WTC11 (cell line): ENCODE measurements at regions not wholly inside any gene's neighbourhood (a gene's known extent, or its start where the extent isn't known, plus 50 kb on each side); places are given as distances from the start of the nearest gene placed in this dataset.

Experiments used
- ATAC-seq: fragments of 200-7000 bp; cut with Tn5 transposase; 2 replicates; pipeline ENCODE4 v1.10.0; 2021; ENCODE audit warnings: mild to moderate bottlenecking, moderate library complexity
- CTCF ChIA-PET: fragments of 300-600 bp; sonication (Branson Sonifier 250); formaldehyde crosslinking; loops from one replicate; lab custom pipeline; 2021; ENCODE audit warnings: antibody characterized with exemption; lab: Charles Lee
- POLR2A ChIA-PET: fragments of 350-600 bp; sonication (Branson Sonifier 250); formaldehyde crosslinking; loops from one replicate; lab custom pipeline; 2021; ENCODE audit warnings: antibody characterized with exemption; lab: Charles Lee
- DNase-seq: peaks from one replicate; pipeline ENCODE4 v3.0.0; 2021; ENCODE audit warnings: low spot score
- H3K27ac Mint-ChIP-seq: 2 replicates; pipeline ENCODE4 v1.8.0; 2021; ENCODE audit warnings: mixed read lengths
- H3K27me3 Mint-ChIP-seq: 2 replicates; pipeline ENCODE4 v1.8.0; 2021; ENCODE audit warnings: low read depth, mild to moderate bottlenecking, moderate library complexity, mixed read lengths
- H3K36me3 Mint-ChIP-seq: 2 replicates; pipeline ENCODE4 v1.8.0; 2021; ENCODE audit warnings: mixed read lengths
- H3K4me1 Mint-ChIP-seq: 2 replicates; pipeline ENCODE4 v1.8.0; 2022; ENCODE audit warnings: mixed read lengths
- H3K4me3 Mint-ChIP-seq: 2 replicates; pipeline ENCODE4 v1.8.0; 2021; ENCODE audit warnings: mild to moderate bottlenecking, moderate library complexity, mixed read lengths
- H3K9me3 Mint-ChIP-seq: 2 replicates; pipeline ENCODE4 v1.8.0; 2021; ENCODE audit warnings: mixed read lengths
- ATF6 ChIP-seq: sonication (generic); formaldehyde crosslinking; IDR thresholded peaks from 2 replicates; pipeline ENCODE4 v1.8.1; 2023; ENCODE audit warnings: mild to moderate bottlenecking, missing genetic modification reagents
- CDX4 ChIP-seq: fragments of 250-450 bp; sonication (Bioruptor Pico); IDR thresholded peaks from 2 replicates; pipeline ENCODE4 v1.9.0; 2021; ENCODE audit warnings: moderate library complexity, mild to moderate bottlenecking, inconsistent platforms, borderline replicate concordance
- GTF2I ChIP-seq: fragments of 250-450 bp; sonication (Bioruptor Pico); conservative IDR thresholded peaks from 2 replicates; pipeline ENCODE4 v1.4.0; 2021; ENCODE audit warnings: mild to moderate bottlenecking
- HMGA2 ChIP-seq: fragments of 250-450 bp; sonication (Bioruptor Pico); IDR thresholded peaks from 2 replicates; pipeline ENCODE4 v1.4.0; 2021; ENCODE audit warnings: mild to moderate bottlenecking, moderate library complexity
- IRF2 ChIP-seq: sonication (generic); formaldehyde crosslinking; IDR thresholded peaks from 2 replicates; pipeline ENCODE4 v1.8.0; 2022; ENCODE audit warnings: low read depth, missing genetic modification reagents, borderline replicate concordance
- MYBL2 ChIP-seq: sonication (generic); formaldehyde crosslinking; IDR thresholded peaks from 2 replicates; pipeline ENCODE4 v1.8.1; 2023; ENCODE audit warnings: mild to moderate bottlenecking, moderate library complexity, missing genetic modification reagents
- NR1H2 ChIP-seq: sonication (generic); formaldehyde crosslinking; IDR thresholded peaks from 2 replicates; pipeline ENCODE4 v1.9.0; 2021; ENCODE audit warnings: mild to moderate bottlenecking, moderate library complexity, missing genetic modification reagents
- PREB ChIP-seq: sonication (generic); formaldehyde crosslinking; IDR thresholded peaks from 2 replicates; pipeline ENCODE4 v1.8.1; 2022; ENCODE audit warnings: mild to moderate bottlenecking, missing genetic modification reagents, moderate library complexity, borderline replicate concordance
- RELA ChIP-seq: sonication (generic); formaldehyde crosslinking; IDR thresholded peaks from 2 replicates; pipeline ENCODE4 v1.8.1; 2022; ENCODE audit warnings: missing genetic modification reagents, mild to moderate bottlenecking, borderline replicate concordance
- SMAD3 ChIP-seq: sonication (generic); formaldehyde crosslinking; IDR thresholded peaks from 2 replicates; pipeline ENCODE4 v1.8.0; 2022; ENCODE audit warnings: missing genetic modification reagents, mild to moderate bottlenecking, borderline replicate concordance
- TEAD4 ChIP-seq: sonication (generic); formaldehyde crosslinking; IDR thresholded peaks from 2 replicates; pipeline ENCODE4 v1.8.0; 2022; ENCODE audit warnings: mild to moderate bottlenecking, missing genetic modification reagents
- USF1 ChIP-seq: sonication (generic); formaldehyde crosslinking; IDR thresholded peaks from 2 replicates; pipeline ENCODE4 v1.8.0; 2022; ENCODE audit warnings: mild to moderate bottlenecking, missing genetic modification reagents
- ZNF219 ChIP-seq: sonication (generic); formaldehyde crosslinking; IDR thresholded peaks from 2 replicates; pipeline ENCODE4 v1.8.0; 2023; ENCODE audit warnings: missing genetic modification reagents, mild to moderate bottlenecking, borderline replicate concordance
- ZNF232 ChIP-seq: sonication (generic); formaldehyde crosslinking; IDR thresholded peaks from 2 replicates; pipeline ENCODE4 v1.8.0; 2022; ENCODE audit warnings: mild to moderate bottlenecking, missing genetic modification reagents
- ZNF263 ChIP-seq: sonication (generic); formaldehyde crosslinking; IDR thresholded peaks from 2 replicates; pipeline ENCODE4 v1.8.1; 2022; ENCODE audit warnings: low read depth, mild to moderate bottlenecking, moderate library complexity, missing genetic modification reagents
- ZNF532 ChIP-seq: fragments of 250-450 bp; sonication (Bioruptor Pico); IDR thresholded peaks from 2 replicates; pipeline ENCODE4 v1.9.0; 2021; ENCODE audit warnings: mild to moderate bottlenecking, borderline replicate concordance

GRCh38 chr11:116388146-116388545 lies 384.6 kb downstream of the BUD13 start (continued):
- TF ChIP-seq USF1 (CRISPR knock-in tag), result no peak
- TF ChIP-seq IRF2 (CRISPR knock-in tag), result no peak
- no peak for TF ChIP-seq GTF2I
- no peak for TF ChIP-seq ZNF263
- TF ChIP-seq HMGA2, result no peak
- no peak for TF ChIP-seq ZNF232
- TF ChIP-seq, all 79 proteins: peak for 0

- no peak overlapping the region; the same call in 1 of the 2 replicates for H3K27ac Mint-ChIP-seq
- ATAC-seq (no peak), DNase-seq (no peak)
- H3K36me3 Mint-ChIP-seq, result no peaks in the 10 kb centered on the region
- POLR2A ChIA-PET, result no interaction called here
- TF ChIP-seq SMAD3 (no peak), ATF6 (CRISPR knock-in tag) (no peak), ZNF532 (CRISPR knock-in tag) (no peak), CDX4 (CRISPR knock-in tag) (no peak), PREB (no peak), MYBL2 (CRISPR knock-in tag) (no peak), RELA (no peak), ZNF219 (CRISPR knock-in tag) (no peak)
- no peaks in the 10 kb centered on the region for H3K27me3 Mint-ChIP-seq
- no peak overlapping the region for H3K4me3 Mint-ChIP-seq
- CTCF ChIA-PET, result interaction anchor here (1.8 kb wide), 1 partner anchor 35 kb away, joined by 5 read pairs; no protein-coding TSS in a partner anchor
- no peaks in the 10 kb centered on the region for H3K9me3 Mint-ChIP-seq
- peaks cover 29% of the 10 kb centered on the region for H3K4me1 Mint-ChIP-seq
Measured at GRCh38 chr11:116387641-116388040, 385.1 kb downstream of the BUD13 start.

GRCh38 chr11:116386118-116386699 lies 386.6 kb downstream of the BUD13 start:
- DNase-seq, result no peak
- peak; percentile 36; the same call in 1 of the 2 replicates for ATAC-seq
- TF ChIP-seq TEAD4 (no peak), NR1H2 (CRISPR knock-in tag) (0 out of 2 replicates have a peak, but pooled peaks have one; percentile 22)
- peaks cover 29% of the 10 kb centered on the region for H3K4me1 Mint-ChIP-seq
- no peaks in the 10 kb centered on the region for H3K9me3 Mint-ChIP-seq
- no peaks in the 10 kb centered on the region for H3K27me3 Mint-ChIP-seq
- CTCF ChIA-PET, result interaction anchor here (1.6 to 3.0 kb wide), 2 partner anchors 28 to 113 kb away, joined by 6 to 9 read pairs; no protein-coding TSS in a partner anchor
- H3K27ac Mint-ChIP-seq, result 0 out of 2 replicates have a peak overlapping the region, but pooled peaks have one; percentile 45
- POLR2A ChIA-PET, result interaction anchor here (0.7 kb wide), 1 partner anchor 10 kb away, joined by 3 read pairs; no protein-coding TSS in a partner anchor
- no peaks in the 10 kb centered on the region for H3K36me3 Mint-ChIP-seq
- H3K4me3 Mint-ChIP-seq, result no peak overlapping the region
